HG03103 (cell line): ENCODE measurements at regions not wholly inside any gene's neighbourhood (a gene's known extent, or its start where the extent isn't known, plus 50 kb on each side); places are given as distances from the start of the nearest gene placed in this dataset.
"Not testable (repeated sequence)": the region's sequence is repeated elsewhere in the genome, so short reads cannot be mapped to it uniquely, and the experiment has no call there.

Experiments used
- ATAC-seq: cut with Tn5 transposase; IDR thresholded peaks from one replicate; pipeline ENCODE4 v1.9.1; 2021; ENCODE audit warnings: low read depth; ENCODE audit not compliant: unreplicated experiment

GRCh38 chr2:212875950-212876349, 275.5 kb downstream of the IKZF2 start:
- not testable (repeated sequence) for ATAC-seq

GRCh38 chr2:212873256-212873655, 278.2 kb downstream of the IKZF2 start:
- no peak for ATAC-seq

GRCh38 chr2:212871597-212871996, 279.8 kb downstream of the IKZF2 start:
- no peak for ATAC-seq

GRCh38 chr2:212864186-212864585, 287.2 kb downstream of the IKZF2 start:
- ATAC-seq: no peak

- ATAC-seq: no peak
These were observed 288.2 kb downstream of the IKZF2 start for GRCh38 chr2:212863185-212863588.

GRCh38 chr2:212858496-212858895, 292.9 kb downstream of the IKZF2 start:
- no peak for ATAC-seq

- ATAC-seq: no peak
These were observed 296.6 kb downstream of the IKZF2 start for GRCh38 chr2:212854771-212855170.

GRCh38 chr2:212854116-212854515, 297.3 kb downstream of the IKZF2 start:
- ATAC-seq: no peak

GRCh38 chr2:212845941-212846340, 305.5 kb downstream of the IKZF2 start:
- no peak for ATAC-seq

GRCh38 chr2:212843409-212844199, 305.0 kb upstream of the ERBB4 start:
- no peak for ATAC-seq

GRCh38 chr2:212842544-212843185, 304.1 kb upstream of the ERBB4 start:
- no peak for ATAC-seq

- ATAC-seq: no peak
These were observed 302.9 kb upstream of the ERBB4 start for GRCh38 chr2:212841460-212841859.

GRCh38 chr2:212832211-212833195, 293.9 kb upstream of the ERBB4 start:
- ATAC-seq: no peak

GRCh38 chr2:212831671-212832199, 293.1 kb upstream of the ERBB4 start:
- ATAC-seq: no peak

GRCh38 chr2:212816267-212816666, 277.7 kb upstream of the ERBB4 start:
- no peak for ATAC-seq

GRCh38 chr2:212815453-212815852, 276.9 kb upstream of the ERBB4 start:
- peak; percentile 45 for ATAC-seq

GRCh38 chr2:212814941-212815340, 276.3 kb upstream of the ERBB4 start:
- peak; percentile 18 for ATAC-seq

- no peak for ATAC-seq
These were observed 273.3 kb upstream of the ERBB4 start for GRCh38 chr2:212811921-212812320.

- ATAC-seq: no peak
These were observed 272.6 kb upstream of the ERBB4 start for GRCh38 chr2:212811036-212811805.
